Cardiac fibroblast (primary cell): ENCODE measurements at regions not wholly inside any gene's neighbourhood (a gene's known extent, or its start where the extent isn't known, plus 50 kb on each side); places are given as distances from the start of the nearest gene placed in this dataset.

Experiments used
- DNase-seq, 2 donors: peaks; one replicate each; pipeline versions ENCODE4 v3.0.0 to v3.0.0-alpha.2; 2010; ENCODE audit warnings: low read depth in 2 of 2
- H3K4me3 ChIP-seq, 2 donors: replicated peaks in 1 of 2; 1 replicate in 1 of 2; 2 replicates in 1 of 2; pipeline ENCODE4 v1.5.1; 2011; ENCODE audit warnings: low read depth in 2 of 2, low read length in 2 of 2, mild to moderate bottlenecking in 2 of 2, moderate library complexity in 1 of 2
- CTCF ChIP-seq: IDR thresholded peaks from one replicate; pipeline ENCODE4 v1.5.1; 2011; ENCODE audit warnings: low read depth, mild to moderate bottlenecking, low read length, inconsistent platforms

DNA sequence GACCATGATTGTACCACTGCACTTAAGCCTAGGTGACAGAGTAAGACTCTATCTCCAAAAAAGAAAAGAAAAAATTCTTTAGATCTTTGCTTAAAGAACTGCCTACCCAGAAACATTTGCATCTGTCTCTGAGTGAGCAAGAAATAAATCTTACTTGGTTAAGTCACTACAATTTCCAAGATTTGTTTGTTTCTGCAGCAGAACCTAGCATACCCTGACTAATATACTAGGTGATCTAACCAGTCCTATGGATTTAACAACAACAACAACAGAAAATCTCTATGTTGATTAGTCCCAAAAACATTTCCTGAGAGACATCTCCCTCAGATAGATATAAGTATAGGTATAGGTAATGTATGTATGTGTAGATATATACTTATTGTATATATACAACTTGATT lies 549.3 kb upstream of the PSMD7 start:
- no peak overlapping the region for H3K4me3 ChIP-seq
- DNase-seq: no peak
- TF ChIP-seq CTCF: no peak

DNA sequence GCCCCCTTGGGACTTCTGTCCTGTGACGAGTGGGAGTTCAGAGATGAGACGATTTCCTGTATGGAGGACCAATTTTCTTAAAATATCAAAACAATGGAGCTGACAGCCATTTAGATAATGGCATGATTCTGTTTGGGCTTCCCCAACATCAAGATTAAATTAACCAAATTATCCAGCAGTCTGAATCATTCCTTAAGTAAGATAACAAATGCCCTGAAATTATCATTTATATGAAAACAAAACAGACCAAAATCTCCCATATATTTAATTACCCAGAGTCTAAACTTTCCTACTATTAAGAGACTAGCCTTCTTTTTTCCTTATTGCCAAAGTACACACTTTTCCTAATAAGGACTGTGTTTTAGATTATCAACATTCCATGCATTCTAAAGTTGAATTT lies 550.1 kb upstream of the PSMD7 start:
- TF ChIP-seq CTCF: no peak
- H3K4me3 ChIP-seq: no peak overlapping the region
- no peak for DNase-seq

DNA sequence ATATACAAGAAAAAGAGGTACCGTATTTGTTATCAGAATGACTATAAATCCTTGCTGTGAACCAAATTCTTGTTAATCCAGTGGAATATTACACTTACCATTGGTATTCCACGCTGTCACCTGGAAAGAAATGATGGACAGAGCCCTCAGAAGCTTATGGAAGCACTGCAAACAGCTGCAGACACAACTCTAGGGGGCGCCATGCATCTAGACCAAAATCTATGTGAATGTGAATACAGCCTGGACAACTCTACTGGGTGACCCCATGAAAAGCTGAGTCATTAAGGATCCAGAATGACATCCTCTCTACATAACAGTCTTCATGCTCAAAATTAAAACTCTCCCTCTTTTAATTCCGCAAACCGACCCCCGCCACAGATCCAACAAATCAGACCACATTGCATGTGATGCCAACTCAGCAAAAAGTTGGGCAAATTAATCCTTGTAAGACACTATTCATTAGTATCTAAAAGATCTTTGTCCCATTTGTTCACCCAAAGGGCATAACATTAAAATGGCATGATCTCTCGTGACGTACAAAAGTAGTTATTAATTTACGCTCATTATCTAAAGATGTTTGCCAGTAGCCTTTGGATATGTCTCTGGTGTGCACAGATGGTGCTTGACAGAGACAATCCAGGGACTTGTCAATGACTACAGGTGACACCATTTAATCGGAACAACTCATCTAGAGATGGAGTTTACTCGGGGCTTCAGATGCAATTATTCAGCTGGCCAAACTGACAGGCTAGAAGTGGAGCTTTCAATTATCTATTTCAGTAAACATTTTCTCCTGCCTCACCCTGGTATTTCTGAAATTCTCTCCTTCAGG lies 552.7 kb upstream of the PSMD7 start:
- no peak for DNase-seq
- no peak for TF ChIP-seq CTCF
- no peak overlapping the region for H3K4me3 ChIP-seq

- no peak for TF ChIP-seq CTCF
- DNase-seq: no peak
- no peak overlapping the region for H3K4me3 ChIP-seq
These were observed 557.4 kb upstream of the PSMD7 start for GRCh38 chr16:73739049-73739769.

DNA sequence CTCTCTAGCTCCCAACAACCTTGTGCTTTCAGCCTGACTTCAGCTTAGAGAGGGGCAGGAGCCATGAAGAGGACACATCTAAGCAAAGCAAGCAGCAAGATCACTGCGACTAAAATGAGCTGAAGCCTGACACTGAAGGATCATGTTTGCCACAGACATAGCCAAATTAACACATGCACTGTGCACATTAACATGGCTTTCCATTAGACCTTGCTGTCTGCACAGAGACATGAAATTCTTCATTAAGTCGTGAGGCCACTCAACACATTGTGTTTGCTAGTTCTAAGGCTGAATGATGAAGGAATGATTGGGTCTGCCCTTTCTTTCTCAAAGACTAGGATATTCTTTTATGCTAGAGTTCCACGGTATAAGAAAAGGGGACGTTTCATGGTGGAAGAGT lies 558.3 kb upstream of the PSMD7 start:
- H3K4me3 ChIP-seq: no peak overlapping the region
- TF ChIP-seq CTCF: no peak
- no peak for DNase-seq

DNA sequence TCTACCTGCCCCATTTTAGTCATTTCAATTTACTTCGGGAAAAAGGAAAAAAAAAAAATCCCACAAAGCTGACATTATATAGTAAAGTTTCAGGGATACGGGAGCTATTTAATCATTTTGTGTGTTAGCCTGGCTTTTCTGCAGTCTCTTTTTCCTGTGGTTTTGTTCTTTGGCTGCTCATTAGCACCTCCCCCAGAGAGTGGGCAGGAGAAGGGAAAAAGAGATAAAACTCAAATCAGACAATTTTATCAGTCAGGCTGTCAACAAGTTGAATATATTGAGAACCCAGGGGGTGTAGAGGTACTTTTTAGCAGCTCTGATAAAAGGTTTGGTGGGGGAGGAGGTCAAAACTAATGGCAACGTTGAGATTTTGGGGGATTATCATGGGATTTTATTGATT lies 559.0 kb upstream of the PSMD7 start:
- DNase-seq: no peak
- TF ChIP-seq CTCF: no peak
- no peak overlapping the region for H3K4me3 ChIP-seq
